OCI-LY1 (cell line): ENCODE measurements at regions not wholly inside any gene's neighbourhood (a gene's known extent, or its start where the extent isn't known, plus 50 kb on each side); places are given as distances from the start of the nearest gene placed in this dataset.

ENCODE experiments used
- H2AFZ ChIP-seq: fragments of 200-600 bp; sonication (generic), shearing (Covaris generic); 2 replicates; pipeline ENCODE4 v1.6.0; 2014; ENCODE audit warnings: antibody characterized with exemption, mild to moderate bottlenecking, low read length
- H3F3A ChIP-seq: fragments of 200-600 bp; sonication (generic), shearing (Covaris generic); 2 replicates; pipeline ENCODE4 v1.6.0; 2014; ENCODE audit warnings: mild to moderate bottlenecking, antibody characterized with exemption, low read length, moderate library complexity; ENCODE audit not compliant: insufficient read depth
- H3K27ac ChIP-seq: fragments of 200-600 bp; sonication (generic); 2 replicates; pipeline ENCODE4 v1.5.1; 2014; ENCODE audit warnings: low read length, mixed run types, mild to moderate bottlenecking, low read depth; ENCODE audit not compliant: poor library complexity, severe bottlenecking
- H3K27me3 ChIP-seq: fragments of 200-600 bp; sonication (generic); 2 replicates; pipeline ENCODE4 v1.6.0; 2014; ENCODE audit warnings: antibody characterized with exemption, mild to moderate bottlenecking, low read length, moderate library complexity; ENCODE audit not compliant: insufficient read depth
- H3K36me3 ChIP-seq: fragments of 200-600 bp; sonication (generic); 2 replicates; pipeline ENCODE4 v1.6.1; 2014; ENCODE audit warnings: mild to moderate bottlenecking, antibody characterized with exemption, low read length, moderate library complexity, mixed read lengths; ENCODE audit not compliant: insufficient read depth
- H3K4me1 ChIP-seq: fragments of 200-600 bp; sonication (generic); 2 replicates; pipeline ENCODE4 v1.5.1; 2014; ENCODE audit warnings: mild to moderate bottlenecking, low read length, moderate library complexity; ENCODE audit not compliant: insufficient read depth, severe bottlenecking
- H3K4me2 ChIP-seq: fragments of 200-600 bp; sonication (generic), shearing (Covaris generic); 2 replicates; pipeline ENCODE4 v1.6.1; 2014; ENCODE audit warnings: low read length
- H3K4me3 ChIP-seq: fragments of 200-600 bp; sonication (generic); 2 replicates; pipeline ENCODE4 v1.5.1; 2014; ENCODE audit warnings: low read length, low read depth, mild to moderate bottlenecking, mixed read lengths; ENCODE audit not compliant: poor library complexity, severe bottlenecking
- H3K79me2 ChIP-seq: fragments of 200-600 bp; shearing (Covaris generic); 2 replicates; pipeline ENCODE4 v1.6.1; 2016; ENCODE audit warnings: mixed run types, low read length, mixed read lengths; ENCODE audit not compliant: insufficient read depth
- H3K9ac ChIP-seq: fragments of 200-600 bp; sonication (generic), shearing (Covaris generic); 2 replicates; pipeline ENCODE4 v1.6.1; 2014; ENCODE audit warnings: mild to moderate bottlenecking, low read length, mixed read lengths
- H3K9me2 ChIP-seq: fragments of 200-600 bp; sonication (generic), shearing (Covaris generic); 2 replicates; pipeline ENCODE4 v1.6.1; 2014; ENCODE audit warnings: low read depth, mild to moderate bottlenecking, low read length, mixed read lengths
- H3K9me3 ChIP-seq: fragments of 200-600 bp; shearing (Covaris generic); 2 replicates; pipeline ENCODE4 v1.6.1; 2014; ENCODE audit warnings: low read length, mixed read lengths
- H4K20me1 ChIP-seq: fragments of 200-600 bp; sonication (generic), shearing (Covaris generic); 2 replicates; pipeline ENCODE4 v1.6.0; 2016; ENCODE audit warnings: mild to moderate bottlenecking, low read length; ENCODE audit not compliant: insufficient read depth
- CTCF ChIP-seq: fragments of 200-600 bp; sonication (generic), shearing (Covaris generic); IDR thresholded peaks from 2 replicates; pipeline ENCODE4 v1.5.1; 2017; ENCODE audit warnings: mild to moderate bottlenecking, antibody characterized with exemption, low read length, moderate library complexity, mixed read lengths
- EZH2 ChIP-seq: fragments of 200-600 bp; sonication (generic), shearing (Covaris generic); IDR thresholded peaks from 2 replicates; pipeline ENCODE4 v1.8.0; 2017; ENCODE audit warnings: borderline replicate concordance, mixed run types, mild to moderate bottlenecking, antibody characterized with exemption, low read length, moderate library complexity, mixed read lengths

GRCh38 chr5:28737222-28737621 lies 1698.8 kb upstream of the CDH9 start:
- no peaks in the 10 kb centered on the region for H3K9me3 ChIP-seq
- H3K27me3 ChIP-seq = no peaks in the 10 kb centered on the region
- no peak overlapping the region for H3K27ac ChIP-seq
- TF ChIP-seq EZH2 = no peak
- no peak for TF ChIP-seq CTCF
- no peaks in the 10 kb centered on the region for H4K20me1 ChIP-seq
- no peaks in the 10 kb centered on the region for H3K36me3 ChIP-seq
- H3K4me1 ChIP-seq = no peaks in the 10 kb centered on the region
- H2AFZ ChIP-seq = no peak overlapping the region
- no peak overlapping the region for H3K9ac ChIP-seq
- H3K4me3 ChIP-seq = no peak overlapping the region
- H3K4me2 ChIP-seq = no peak overlapping the region
- H3K9me2 ChIP-seq = no peaks in the 10 kb centered on the region
- H3F3A ChIP-seq = no peaks in the 10 kb centered on the region
- no peaks in the 10 kb centered on the region for H3K79me2 ChIP-seq

GRCh38 chr5:28734396-28734795 lies 1696.0 kb upstream of the CDH9 start:
- no peak for TF ChIP-seq EZH2
- no peak for TF ChIP-seq CTCF
- Histone ChIP-seq H3K4me2 (no peak overlapping the region), H4K20me1 (no peaks in the 10 kb centered on the region), H3K9me2 (no peaks in the 10 kb centered on the region), H3K79me2 (no peaks in the 10 kb centered on the region), H3K27ac (no peak overlapping the region), H3K4me1 (no peaks in the 10 kb centered on the region), H3K36me3 (no peaks in the 10 kb centered on the region), H3K4me3 (no peak overlapping the region), H3K27me3 (no peaks in the 10 kb centered on the region), H3K9me3 (no peaks in the 10 kb centered on the region), H3F3A (no peaks in the 10 kb centered on the region), H3K9ac (no peak overlapping the region), H2AFZ (no peak overlapping the region)

GRCh38 chr5:28729067-28729466 lies 1690.7 kb upstream of the CDH9 start:
- no peak for TF ChIP-seq CTCF
- no peak for TF ChIP-seq EZH2
- Histone ChIP-seq H4K20me1 (no peaks in the 10 kb centered on the region), H3K79me2 (no peaks in the 10 kb centered on the region), H3K4me3 (no peak overlapping the region), H3K36me3 (no peaks in the 10 kb centered on the region), H3F3A (no peaks in the 10 kb centered on the region), H3K9me2 (0 out of 2 replicates have a peak, but pooled peaks cover 2% of the 10 kb centered on the region), H3K27me3 (no peaks in the 10 kb centered on the region), H3K4me2 (no peak overlapping the region), H3K4me1 (no peaks in the 10 kb centered on the region), H3K27ac (no peak overlapping the region), H3K9ac (no peak overlapping the region), H3K9me3 (no peaks in the 10 kb centered on the region), H2AFZ (no peak overlapping the region)
